ENCODE measurements at regions not wholly inside any gene's neighbourhood (a gene's known extent, or its start where the extent isn't known, plus 50 kb on each side); places are given as distances from the start of the nearest gene placed in this dataset.

- DNase-seq: peak; percentile 17
Measured at GRCh38 chr16:82231008-82231787, 61.2 kb upstream of the MPHOSPH6 start.

- DNase-seq: peak; percentile 76
Measured at GRCh38 chr16:82229800-82230619, 60.0 kb upstream of the MPHOSPH6 start.

- no peak for DNase-seq
Measured at GRCh38 chr16:82226327-82226726, 56.3 kb upstream of the MPHOSPH6 start.

GRCh38 chr16:82224821-82225220 is 54.8 kb upstream of the MPHOSPH6 start:
- no peak for DNase-seq

- DNase-seq: no peak
Measured at GRCh38 chr16:82220541-82220940, 50.5 kb upstream of the MPHOSPH6 start.

All from NCI-H1092 (cell line).